Hepatocyte (in vitro differentiated cells): ENCODE measurements at regions not wholly inside any gene's neighbourhood (a gene's known extent, or its start where the extent isn't known, plus 50 kb on each side); places are given as distances from the start of the nearest gene placed in this dataset.

ENCODE experiments used
- EZH2 ChIP-seq: fragments of 200-600 bp; sonication (generic); IDR thresholded peaks from 2 replicates; pipeline ENCODE4 v1.6.1; 2016; ENCODE audit warnings: antibody characterized with exemption, mild to moderate bottlenecking, borderline replicate concordance
- EZH2phosphoT487 ChIP-seq: fragments of 200-600 bp; sonication (generic); IDR thresholded peaks from one replicate; pipeline ENCODE4 v1.6.1; 2018; ENCODE audit warnings: antibody characterized with exemption, mild to moderate bottlenecking, low read depth, moderate library complexity; ENCODE audit not compliant: unreplicated experiment, severe bottlenecking
- TF ChIP-seq, protein P1 (sequence below): fragments of 200-600 bp; sonication (generic); IDR thresholded peaks from 2 replicates; pipeline ENCODE4 v1.5.1; 2016; ENCODE audit warnings: antibody characterized with exemption, mild to moderate bottlenecking; ENCODE audit not compliant: poor library complexity

DNA sequence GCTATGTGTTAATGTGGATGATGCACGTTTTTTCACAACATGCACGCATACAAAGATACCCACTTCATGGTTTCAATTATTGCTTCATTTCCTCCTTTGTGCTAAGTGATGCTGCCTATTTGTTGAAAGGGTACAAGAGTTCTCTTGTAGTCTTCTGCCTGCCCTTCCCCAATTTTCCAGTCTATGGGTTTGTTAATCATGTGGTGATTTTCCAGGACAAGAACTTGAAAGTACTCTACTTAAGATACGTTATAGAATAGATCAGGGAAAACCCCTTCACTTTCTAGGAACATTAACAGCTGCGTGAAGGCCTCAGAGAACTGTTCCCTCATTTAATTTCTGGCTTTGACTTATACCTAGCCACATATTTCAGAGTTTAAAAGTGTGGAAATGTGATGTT, 52.1 kb upstream of the SLC44A3 start:
- TF ChIP-seq, protein P1, sequence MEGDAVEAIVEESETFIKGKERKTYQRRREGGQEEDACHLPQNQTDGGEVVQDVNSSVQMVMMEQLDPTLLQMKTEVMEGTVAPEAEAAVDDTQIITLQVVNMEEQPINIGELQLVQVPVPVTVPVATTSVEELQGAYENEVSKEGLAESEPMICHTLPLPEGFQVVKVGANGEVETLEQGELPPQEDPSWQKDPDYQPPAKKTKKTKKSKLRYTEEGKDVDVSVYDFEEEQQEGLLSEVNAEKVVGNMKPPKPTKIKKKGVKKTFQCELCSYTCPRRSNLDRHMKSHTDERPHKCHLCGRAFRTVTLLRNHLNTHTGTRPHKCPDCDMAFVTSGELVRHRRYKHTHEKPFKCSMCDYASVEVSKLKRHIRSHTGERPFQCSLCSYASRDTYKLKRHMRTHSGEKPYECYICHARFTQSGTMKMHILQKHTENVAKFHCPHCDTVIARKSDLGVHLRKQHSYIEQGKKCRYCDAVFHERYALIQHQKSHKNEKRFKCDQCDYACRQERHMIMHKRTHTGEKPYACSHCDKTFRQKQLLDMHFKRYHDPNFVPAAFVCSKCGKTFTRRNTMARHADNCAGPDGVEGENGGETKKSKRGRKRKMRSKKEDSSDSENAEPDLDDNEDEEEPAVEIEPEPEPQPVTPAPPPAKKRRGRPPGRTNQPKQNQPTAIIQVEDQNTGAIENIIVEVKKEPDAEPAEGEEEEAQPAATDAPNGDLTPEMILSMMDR: no peak
- TF ChIP-seq EZH2: no peak
- TF ChIP-seq EZH2phosphoT487: no peak
